Activated CD8-positive, alpha-beta T cell treated with anti-CD3 and anti-CD28 coated beads for 36 hours (primary cell): ENCODE measurements at regions not wholly inside any gene's neighbourhood (a gene's known extent, or its start where the extent isn't known, plus 50 kb on each side); places are given as distances from the start of the nearest gene placed in this dataset.

Source experiments
- ATAC-seq: fragments of 200-7000 bp; cut with Tn5 transposase; one replicate; pipeline ENCODE4 v1.10.0; 2021; ENCODE audit warnings: mild to moderate bottlenecking, moderate library complexity
- CTCF ChIA-PET: fragments of 350-600 bp; sonication (Branson Sonifier 250); formaldehyde crosslinking; loops from one replicate; lab custom pipeline; 2021; ENCODE audit warnings: antibody characterized with exemption; lab: Charles Lee
- POLR2A ChIA-PET: fragments of 350-600 bp; sonication (Branson Sonifier 250); formaldehyde crosslinking; loops from one replicate; lab custom pipeline; 2021; ENCODE audit warnings: antibody characterized with exemption; lab: Charles Lee
- DNase-seq: peaks from one replicate; pipeline ENCODE4 v3.0.0-alpha.2; 2020
- H3K27ac Mint-ChIP-seq: one replicate; pipeline ENCODE4 v1.8.0; 2021; ENCODE audit warnings: mild to moderate bottlenecking, mixed read lengths
- H3K27me3 Mint-ChIP-seq: one replicate; pipeline ENCODE4 v1.8.0; 2021; ENCODE audit warnings: mixed read lengths
- H3K36me3 Mint-ChIP-seq: one replicate; pipeline ENCODE4 v1.8.0; 2021; ENCODE audit warnings: low read depth, mixed read lengths
- H3K4me1 Mint-ChIP-seq: one replicate; pipeline ENCODE4 v1.8.0; 2021; ENCODE audit warnings: low read depth, mixed read lengths
- H3K4me3 Mint-ChIP-seq: one replicate; pipeline ENCODE4 v1.8.0; 2021; ENCODE audit warnings: mild to moderate bottlenecking, moderate library complexity, mixed read lengths
- H3K9me3 Mint-ChIP-seq: one replicate; pipeline ENCODE4 v1.8.0; 2021; ENCODE audit warnings: mixed read lengths
- intact Hi-C: fragments of 100-400 bp; cut with micrococcal nuclease; formaldehyde crosslinking; loops from one replicate; pipeline ENCODE4 v1.10.0; 2022
- TF ChIP-seq, protein P1 (sequence below): fragments of 200-600 bp; IDR thresholded peaks from one replicate; pipeline ENCODE4 v1.8.0; 2022; ENCODE audit warnings: antibody characterized with exemption, mild to moderate bottlenecking

DNA sequence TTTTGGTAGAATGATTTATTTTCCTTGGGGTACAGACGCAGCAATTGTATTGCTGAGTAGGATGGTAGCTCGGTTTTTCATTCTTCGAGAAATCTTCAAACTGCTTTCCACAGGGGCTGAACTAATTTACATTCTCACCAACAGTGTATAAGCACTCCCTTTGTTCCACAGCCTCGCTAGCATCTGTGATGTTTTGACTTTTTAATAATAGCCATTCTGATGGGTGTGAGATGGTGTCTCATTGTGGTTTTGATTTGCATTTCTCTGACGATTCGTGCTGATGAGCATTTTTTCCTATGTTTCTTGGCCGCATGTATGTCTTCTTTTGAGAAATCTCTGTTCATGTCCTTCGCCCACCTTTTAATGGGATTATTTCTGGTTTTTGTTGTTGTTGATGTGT, 54.8 kb upstream of the UQCRFS1 start:
- ATAC-seq = no peak
- intact Hi-C loops = no loop called here
- CTCF ChIA-PET = no interaction called here
- no peak for DNase-seq
- no peak overlapping the region for H3K4me3 Mint-ChIP-seq
- peaks cover 10% of the 10 kb centered on the region for H3K27me3 Mint-ChIP-seq
- H3K4me1 Mint-ChIP-seq = no peaks in the 10 kb centered on the region
- TF ChIP-seq, protein P1, sequence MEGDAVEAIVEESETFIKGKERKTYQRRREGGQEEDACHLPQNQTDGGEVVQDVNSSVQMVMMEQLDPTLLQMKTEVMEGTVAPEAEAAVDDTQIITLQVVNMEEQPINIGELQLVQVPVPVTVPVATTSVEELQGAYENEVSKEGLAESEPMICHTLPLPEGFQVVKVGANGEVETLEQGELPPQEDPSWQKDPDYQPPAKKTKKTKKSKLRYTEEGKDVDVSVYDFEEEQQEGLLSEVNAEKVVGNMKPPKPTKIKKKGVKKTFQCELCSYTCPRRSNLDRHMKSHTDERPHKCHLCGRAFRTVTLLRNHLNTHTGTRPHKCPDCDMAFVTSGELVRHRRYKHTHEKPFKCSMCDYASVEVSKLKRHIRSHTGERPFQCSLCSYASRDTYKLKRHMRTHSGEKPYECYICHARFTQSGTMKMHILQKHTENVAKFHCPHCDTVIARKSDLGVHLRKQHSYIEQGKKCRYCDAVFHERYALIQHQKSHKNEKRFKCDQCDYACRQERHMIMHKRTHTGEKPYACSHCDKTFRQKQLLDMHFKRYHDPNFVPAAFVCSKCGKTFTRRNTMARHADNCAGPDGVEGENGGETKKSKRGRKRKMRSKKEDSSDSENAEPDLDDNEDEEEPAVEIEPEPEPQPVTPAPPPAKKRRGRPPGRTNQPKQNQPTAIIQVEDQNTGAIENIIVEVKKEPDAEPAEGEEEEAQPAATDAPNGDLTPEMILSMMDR = no peak
- H3K27ac Mint-ChIP-seq = no peak overlapping the region
- H3K9me3 Mint-ChIP-seq = no peaks in the 10 kb centered on the region
- POLR2A ChIA-PET = no interaction called here
- H3K36me3 Mint-ChIP-seq = no peaks in the 10 kb centered on the region

DNA sequence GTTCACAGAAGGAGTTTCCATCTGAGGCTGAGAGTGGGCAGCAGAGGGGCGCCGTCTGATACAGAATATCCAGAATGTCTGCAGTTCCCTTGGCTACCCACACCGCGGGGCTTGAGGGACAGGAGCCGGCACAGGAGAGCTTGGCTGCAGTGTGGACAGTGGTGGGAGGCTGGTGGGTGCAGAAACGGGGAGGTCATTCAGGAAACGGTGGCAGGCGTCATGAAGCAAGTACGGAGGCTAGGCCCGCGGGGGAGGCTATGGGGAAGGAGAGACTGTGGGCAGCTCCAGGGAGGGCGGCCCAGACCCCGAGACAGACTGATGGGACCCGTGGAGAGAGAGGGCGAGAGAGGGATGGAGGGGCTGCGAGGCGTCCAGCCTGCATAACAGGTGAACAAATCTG, 55.2 kb upstream of the UQCRFS1 start:
- Mint-ChIP-seq H3K27me3 (peaks cover 10% of the 10 kb centered on the region), H3K4me1 (no peaks in the 10 kb centered on the region), H3K36me3 (no peaks in the 10 kb centered on the region), H3K4me3 (no peak overlapping the region), H3K27ac (no peak overlapping the region), H3K9me3 (no peaks in the 10 kb centered on the region)
- CTCF ChIA-PET = no interaction called here
- TF ChIP-seq, protein P1 = no peak
- intact Hi-C loops = no loop called here
- ATAC-seq (no peak), DNase-seq (no peak)
- POLR2A ChIA-PET = no interaction called here

DNA sequence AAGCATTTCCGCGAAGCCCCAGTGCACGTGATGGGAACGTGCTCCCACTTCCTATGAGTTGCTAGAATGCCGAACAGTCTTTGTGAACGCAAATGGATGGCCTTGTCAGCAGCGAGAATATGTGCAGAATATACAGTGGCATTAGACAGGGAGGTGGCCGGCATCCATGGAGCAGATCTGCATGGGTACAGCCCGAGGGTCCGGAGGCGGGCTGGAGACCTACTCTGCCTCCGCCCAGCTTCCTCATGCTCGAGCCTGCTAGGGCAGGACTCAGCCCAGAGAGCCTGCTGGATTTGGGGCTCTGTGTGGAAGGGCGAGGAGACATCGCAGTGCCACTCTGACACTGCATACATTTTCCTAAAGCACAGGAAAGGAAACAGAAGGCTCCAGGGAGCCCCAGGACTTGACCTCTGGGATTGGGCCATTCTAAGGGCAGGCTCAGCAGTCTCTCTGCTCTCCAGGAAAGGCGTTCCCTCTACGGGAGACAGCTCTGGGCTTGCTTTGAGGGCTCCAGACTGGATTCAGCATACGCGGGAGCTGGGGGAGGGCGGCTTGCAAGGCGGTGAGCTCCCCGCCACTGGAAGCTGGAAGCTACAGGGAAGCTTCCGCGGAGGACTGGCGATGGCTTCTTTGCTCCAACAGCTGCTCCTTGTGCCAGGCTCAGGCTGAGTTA, 55.9 kb upstream of the UQCRFS1 start:
- Mint-ChIP-seq H3K27ac (no peak overlapping the region), H3K27me3 (peaks cover 13% of the 10 kb centered on the region), H3K4me3 (no peak overlapping the region), H3K4me1 (no peaks in the 10 kb centered on the region), H3K36me3 (no peaks in the 10 kb centered on the region), H3K9me3 (no peaks in the 10 kb centered on the region)
- POLR2A ChIA-PET = interaction anchor here (0.6 kb wide), 1 partner anchor 1088 kb away, joined by 3 read pairs; no protein-coding TSS in a partner anchor
- TF ChIP-seq, protein P1 = no peak
- CTCF ChIA-PET = no interaction called here
- ATAC-seq (no peak), DNase-seq (no peak)
- intact Hi-C loops = no loop called here

DNA sequence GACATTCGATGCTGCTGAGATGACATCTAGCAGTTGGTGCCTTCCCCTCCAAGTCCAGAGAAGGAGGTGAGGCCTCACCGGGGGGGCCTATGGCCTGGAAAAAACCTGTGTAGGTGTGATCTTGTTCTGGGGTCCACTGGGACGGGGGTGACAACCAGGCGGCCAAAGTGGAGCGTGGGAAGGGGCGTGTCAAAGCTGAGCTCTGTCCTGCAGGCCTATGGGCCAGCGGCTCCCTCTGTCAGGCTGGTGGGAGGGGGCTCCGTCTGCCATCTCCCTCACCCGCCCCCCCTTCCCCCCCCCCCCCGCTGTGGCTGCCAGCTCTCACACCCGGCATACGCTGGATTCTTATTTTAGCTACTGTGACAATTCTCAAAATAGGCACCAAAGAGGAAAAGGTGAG, 56.7 kb upstream of the UQCRFS1 start:
- intact Hi-C loops = no loop called here

DNA sequence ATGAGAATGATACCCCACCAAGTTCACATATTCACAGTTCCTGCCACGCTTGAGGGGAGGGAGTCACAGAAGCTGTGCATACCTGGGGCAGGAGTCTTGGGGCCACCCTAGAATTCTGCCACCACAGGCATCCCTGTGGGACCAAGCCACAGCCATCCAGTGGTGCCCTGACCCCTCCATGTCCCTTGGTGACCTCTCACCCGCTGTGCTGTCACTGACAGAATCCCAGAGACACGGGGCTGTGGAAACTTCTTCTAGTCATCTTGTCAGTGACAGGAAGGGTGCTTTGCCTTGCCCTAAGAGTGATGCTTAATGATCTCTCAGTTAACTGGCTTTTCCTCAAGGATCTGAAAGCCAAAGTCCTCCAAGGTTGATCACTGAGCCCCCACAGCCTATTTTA, 58.4 kb upstream of the UQCRFS1 start:
- ChIA-PET CTCF (no interaction called here), POLR2A (interaction anchor here (0.6 kb wide), 2 partner anchors 22 to 66 kb away, joined by 3 read pairs; no protein-coding TSS in a partner anchor)
- TF ChIP-seq, protein P1 = no peak
- no peaks in the 10 kb centered on the region for H3K9me3 Mint-ChIP-seq
- H3K27me3 Mint-ChIP-seq = peaks cover 13% of the 10 kb centered on the region
- no peak overlapping the region for H3K4me3 Mint-ChIP-seq
- no peak overlapping the region for H3K27ac Mint-ChIP-seq
- intact Hi-C loops = no loop called here
- H3K4me1 Mint-ChIP-seq = no peaks in the 10 kb centered on the region
- DNase-seq = no peak
- ATAC-seq = no peak
- H3K36me3 Mint-ChIP-seq = no peaks in the 10 kb centered on the region

More for the DNA sequence above, 56.7 kb upstream of the UQCRFS1 start:
- no peaks in the 10 kb centered on the region for H3K9me3 Mint-ChIP-seq
- ChIA-PET POLR2A (no interaction called here), CTCF (interaction anchor here (1.3 kb wide), 1 partner anchor 10 kb away, joined by 3 read pairs; no protein-coding TSS in a partner anchor)
- no peak overlapping the region for H3K27ac Mint-ChIP-seq
- TF ChIP-seq, protein P1 = no peak
- peaks cover 13% of the 10 kb centered on the region for H3K27me3 Mint-ChIP-seq
- H3K4me1 Mint-ChIP-seq = no peaks in the 10 kb centered on the region
- ATAC-seq (no peak), DNase-seq (no peak)
- no peaks in the 10 kb centered on the region for H3K36me3 Mint-ChIP-seq
- H3K4me3 Mint-ChIP-seq = no peak overlapping the region
